ENCODE measurements at regions not wholly inside any gene's neighbourhood (a gene's known extent, or its start where the extent isn't known, plus 50 kb on each side); places are given as distances from the start of the nearest gene placed in this dataset.

GRCh38 chr2:196263181-196263747 is 91.9 kb upstream of the STK17B start:
- no peaks in the 10 kb centered on the region for H3K9me3 ChIP-seq
- DNase-seq = no peak
- no peaks in the 10 kb centered on the region; the same call in none of the 2 replicates for H3K36me3 ChIP-seq
- H3K4me3 ChIP-seq = no peak overlapping the region
- no peaks in the 10 kb centered on the region for H3K27me3 ChIP-seq

DNA sequence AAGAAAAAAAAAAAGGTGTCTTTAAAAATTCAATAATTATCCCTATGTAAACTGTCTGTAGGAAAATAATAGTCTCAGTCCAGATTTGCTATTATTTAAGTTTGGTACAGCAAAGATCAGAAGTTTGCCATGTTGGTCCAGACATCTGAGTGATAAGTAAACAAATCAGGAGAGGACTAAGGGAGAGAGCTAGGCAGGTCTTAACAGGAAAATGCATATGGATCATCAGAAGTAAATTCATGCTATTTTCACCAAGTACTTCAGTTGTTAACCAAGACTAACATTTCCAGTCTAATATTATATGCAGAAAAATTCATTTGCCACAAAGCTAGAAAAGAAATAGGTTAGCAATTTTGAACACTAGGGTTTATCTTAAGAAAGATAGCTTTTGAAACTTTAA is 95.0 kb upstream of the STK17B start:
- Histone ChIP-seq H3K9me3 (no peaks in the 10 kb centered on the region), H3K4me3 (no peak overlapping the region), H3K36me3 (peaks cover 14% of the 10 kb centered on the region), H3K27me3 (no peaks in the 10 kb centered on the region)
- no peak for DNase-seq

GRCh38 chr2:196266855-196267254 is 95.5 kb upstream of the STK17B start:
- peaks cover 14% of the 10 kb centered on the region for H3K36me3 ChIP-seq
- no peaks in the 10 kb centered on the region for H3K9me3 ChIP-seq
- no peaks in the 10 kb centered on the region for H3K27me3 ChIP-seq
- H3K4me3 ChIP-seq = no peak overlapping the region
- no peak for DNase-seq

- H3K36me3 ChIP-seq = peaks cover 14% of the 10 kb centered on the region
- DNase-seq = no peak
- no peaks in the 10 kb centered on the region for H3K27me3 ChIP-seq
- H3K9me3 ChIP-seq = no peaks in the 10 kb centered on the region
- H3K4me3 ChIP-seq = no peak overlapping the region
These were observed 96.6 kb upstream of the STK17B start for GRCh38 chr2:196268025-196268424.

GRCh38 chr2:196268538-196269338 is 97.4 kb upstream of the STK17B start:
- DNase-seq = no peak
- no peaks in the 10 kb centered on the region for H3K27me3 ChIP-seq
- no peak overlapping the region for H3K4me3 ChIP-seq
- H3K36me3 ChIP-seq = peaks cover 14% of the 10 kb centered on the region
- H3K9me3 ChIP-seq = no peaks in the 10 kb centered on the region

DNA sequence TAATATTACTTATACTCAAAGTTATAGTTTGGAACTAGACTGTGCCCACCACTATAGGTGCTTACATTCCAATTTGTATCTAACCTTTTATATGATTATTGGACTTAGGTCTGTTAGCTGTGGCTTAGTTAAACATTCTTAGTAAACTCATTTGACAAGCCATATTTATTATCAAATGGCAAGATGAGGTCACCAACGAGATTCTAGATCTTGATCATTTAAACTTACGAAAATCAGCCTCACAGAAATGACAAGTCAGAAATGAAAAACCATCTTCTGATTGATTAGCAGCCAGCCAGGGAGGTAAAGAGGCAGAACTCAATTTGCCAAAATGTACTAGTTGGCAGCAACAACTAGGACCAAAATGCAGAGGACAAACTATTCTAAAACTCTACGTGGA is 100.4 kb upstream of the STK17B start:
- H3K36me3 ChIP-seq = peaks cover 14% of the 10 kb centered on the region
- H3K4me3 ChIP-seq = no peak overlapping the region
- H3K9me3 ChIP-seq = no peaks in the 10 kb centered on the region
- no peak for DNase-seq
- no peaks in the 10 kb centered on the region for H3K27me3 ChIP-seq

- H3K36me3 ChIP-seq = peaks cover 7% of the 10 kb centered on the region
- no peaks in the 10 kb centered on the region for H3K27me3 ChIP-seq
- H3K9me3 ChIP-seq = no peaks in the 10 kb centered on the region
- no peak overlapping the region for H3K4me3 ChIP-seq
- DNase-seq = no peak
These were observed 103.0 kb upstream of the STK17B start for GRCh38 chr2:196274387-196274809.

GRCh38 chr2:196275646-196276352 is 104.4 kb upstream of the STK17B start:
- no peak for DNase-seq
- Histone ChIP-seq H3K9me3 (no peaks in the 10 kb centered on the region), H3K27me3 (no peaks in the 10 kb centered on the region), H3K4me3 (no peak overlapping the region), H3K36me3 (peaks cover 3% of the 10 kb centered on the region)

GRCh38 chr2:196276421-196276820 is 105.0 kb upstream of the STK17B start:
- Histone ChIP-seq H3K9me3 (no peaks in the 10 kb centered on the region), H3K4me3 (no peak overlapping the region), H3K36me3 (no peaks in the 10 kb centered on the region; the same call in none of the 2 replicates), H3K27me3 (no peaks in the 10 kb centered on the region)
- no peak for DNase-seq

DNA sequence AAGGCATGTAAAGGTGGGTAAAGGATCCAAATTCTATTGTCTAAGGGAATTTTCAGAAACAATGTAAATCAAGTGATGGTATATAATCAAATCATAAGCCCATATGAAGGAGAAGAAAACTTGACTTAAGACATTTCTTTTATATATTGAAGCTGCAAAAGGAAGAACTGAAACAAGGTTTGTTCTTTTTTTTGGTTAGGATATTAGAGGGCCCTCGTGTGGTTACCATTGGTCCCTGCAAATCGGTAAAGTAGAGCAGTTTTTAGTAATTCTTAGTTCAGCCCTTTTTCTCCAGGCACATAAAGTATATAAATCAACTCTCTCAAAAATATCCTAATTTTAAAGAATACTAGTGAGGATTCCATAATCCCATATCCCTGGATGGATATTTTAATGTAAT is 105.6 kb upstream of the STK17B start:
- H3K9me3 ChIP-seq = no peaks in the 10 kb centered on the region
- no peak for DNase-seq
- H3K4me3 ChIP-seq = no peak overlapping the region
- H3K36me3 ChIP-seq = no peaks in the 10 kb centered on the region; the same call in 1 of the 2 replicates
- H3K27me3 ChIP-seq = no peaks in the 10 kb centered on the region

GRCh38 chr2:196278491-196278911 is 107.1 kb upstream of the STK17B start:
- peak overlapping the region; percentile 13 for H3K4me3 ChIP-seq
- peak; percentile 38 for DNase-seq
- no peaks in the 10 kb centered on the region for H3K36me3 ChIP-seq
- no peaks in the 10 kb centered on the region for H3K27me3 ChIP-seq
- H3K9me3 ChIP-seq = no peaks in the 10 kb centered on the region

- Histone ChIP-seq H3K9me3 (no peaks in the 10 kb centered on the region), H3K4me3 (no peak overlapping the region), H3K27me3 (no peaks in the 10 kb centered on the region), H3K36me3 (no peaks in the 10 kb centered on the region)
- DNase-seq = no peak
These were observed 108.2 kb upstream of the STK17B start for GRCh38 chr2:196279541-196279940.

- Histone ChIP-seq H3K9me3 (no peaks in the 10 kb centered on the region), H3K4me3 (no peak overlapping the region), H3K27me3 (no peaks in the 10 kb centered on the region), H3K36me3 (no peaks in the 10 kb centered on the region)
- DNase-seq = peak; percentile 34
These were observed 112.9 kb upstream of the STK17B start for GRCh38 chr2:196284144-196284844.

- Histone ChIP-seq H3K27me3 (no peaks in the 10 kb centered on the region), H3K4me3 (peak overlapping the region; percentile 6), H3K9me3 (no peaks in the 10 kb centered on the region), H3K36me3 (no peaks in the 10 kb centered on the region)
- no peak for DNase-seq
These were observed 113.6 kb upstream of the STK17B start for GRCh38 chr2:196284866-196285557.

GRCh38 chr2:196286821-196287220 is 115.4 kb upstream of the STK17B start:
- Histone ChIP-seq H3K4me3 (no peak overlapping the region), H3K36me3 (no peaks in the 10 kb centered on the region), H3K27me3 (no peaks in the 10 kb centered on the region), H3K9me3 (no peaks in the 10 kb centered on the region)
- DNase-seq = no peak

GRCh38 chr2:196287523-196287922 is 116.1 kb upstream of the STK17B start:
- DNase-seq = no peak
- Histone ChIP-seq H3K4me3 (no peak overlapping the region), H3K27me3 (no peaks in the 10 kb centered on the region), H3K9me3 (no peaks in the 10 kb centered on the region), H3K36me3 (no peaks in the 10 kb centered on the region)

All from MG63 (cell line).